ENCODE measurements at regions not wholly inside any gene's neighbourhood (a gene's known extent, or its start where the extent isn't known, plus 50 kb on each side); places are given as distances from the start of the nearest gene placed in this dataset.

- in situ Hi-C loops (cut with HindIII; ENCODE audit: low sequenced_read_pairs), result no loop called here
- DNase-seq (ENCODE audit: low read depth), result no peak
- TF ChIP-seq CTCF (IDR thresholded peaks at IDR 0.05; ENCODE audit: low read depth, low read length, missing control alignments), result no peak
- no peak overlapping the region for H3K4me3 ChIP-seq (ENCODE audit: low read depth, low read length)
Observed at GRCh38 chr10:85080934-85081333, 752.5 kb downstream of the CCSER2 start.

- no peak overlapping the region for H3K4me3 ChIP-seq (ENCODE audit: low read depth, low read length)
- in situ Hi-C loops (cut with HindIII; ENCODE audit: low sequenced_read_pairs), result no loop called here
- DNase-seq (ENCODE audit: low read depth), result no peak
- TF ChIP-seq CTCF (IDR thresholded peaks at IDR 0.05; ENCODE audit: low read depth, low read length, missing control alignments), result no peak
Observed at GRCh38 chr10:85098835-85099521, 770.6 kb downstream of the CCSER2 start.

GRCh38 chr10:85100495-85100894 is 772.1 kb downstream of the CCSER2 start:
- DNase-seq (ENCODE audit: low read depth), result peak; percentile 20
- no peak overlapping the region for H3K4me3 ChIP-seq (ENCODE audit: low read depth, low read length)
- TF ChIP-seq CTCF (IDR thresholded peaks at IDR 0.05; ENCODE audit: low read depth, low read length, missing control alignments), result no peak
- in situ Hi-C loops (cut with HindIII; ENCODE audit: low sequenced_read_pairs), result no loop called here

- TF ChIP-seq CTCF (IDR thresholded peaks at IDR 0.05; ENCODE audit: low read depth, low read length, missing control alignments), result peak; percentile 8
- in situ Hi-C loops (cut with HindIII; ENCODE audit: low sequenced_read_pairs), result loop anchor here (5.0 kb wide), 1 partner anchor 38 kb away; no protein-coding TSS in a partner anchor
- DNase-seq (ENCODE audit: low read depth), result no peak
- H3K4me3 ChIP-seq (ENCODE audit: low read depth, low read length), result no peak overlapping the region
Observed at GRCh38 chr10:85105614-85106255, 777.3 kb downstream of the CCSER2 start.

GRCh38 chr10:85111271-85111670 is 782.9 kb downstream of the CCSER2 start:
- TF ChIP-seq CTCF (IDR thresholded peaks at IDR 0.05; ENCODE audit: low read depth, low read length, missing control alignments), result no peak
- no peak for DNase-seq (ENCODE audit: low read depth)
- H3K4me3 ChIP-seq (ENCODE audit: low read depth, low read length), result no peak overlapping the region
- in situ Hi-C loops (cut with HindIII; ENCODE audit: low sequenced_read_pairs), result no loop called here

GRCh38 chr10:85124603-85125051 is 796.2 kb downstream of the CCSER2 start:
- no peak for DNase-seq (ENCODE audit: low read depth)
- no peak for TF ChIP-seq CTCF (IDR thresholded peaks at IDR 0.05; ENCODE audit: low read depth, low read length, missing control alignments)
- no peak overlapping the region for H3K4me3 ChIP-seq (ENCODE audit: low read depth, low read length)
- in situ Hi-C loops (cut with HindIII; ENCODE audit: low sequenced_read_pairs), result no loop called here

All from astrocyte of the cerebellum (primary cell).